ENCODE measurements at regions not wholly inside any gene's neighbourhood (a gene's known extent, or its start where the extent isn't known, plus 50 kb on each side); places are given as distances from the start of the nearest gene placed in this dataset.

DNA sequence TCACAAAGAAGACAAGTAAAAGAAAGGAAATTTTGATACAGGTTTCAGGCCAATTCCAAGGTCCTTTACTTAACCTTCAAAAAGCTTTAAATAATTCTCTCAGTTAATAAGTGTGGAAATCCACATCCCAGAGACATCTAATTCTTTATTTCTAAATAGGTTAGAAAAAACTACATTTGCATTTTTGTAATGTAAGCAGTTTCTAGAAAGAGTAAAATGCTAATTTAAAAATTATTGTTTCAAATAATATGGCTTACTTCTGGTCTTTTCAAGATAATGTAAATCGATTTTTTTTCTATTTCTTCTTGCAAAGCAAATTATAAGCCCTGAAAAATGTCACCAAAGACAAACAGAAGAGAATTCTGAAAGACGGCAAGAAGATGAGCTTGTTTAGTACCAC lies 180.4 kb upstream of the HHIP start:
- H3K36me3 ChIP-seq (replicated peaks): no peaks in the 10 kb centered on the region
- no peaks in the 10 kb centered on the region for H3K9me3 ChIP-seq
- no peaks in the 10 kb centered on the region for H3K4me1 ChIP-seq
- H3K4me3 ChIP-seq: no peak overlapping the region
- no peaks in the 10 kb centered on the region; the same call in 1 of the 2 replicates for H3K27me3 ChIP-seq (ENCODE audit: low read depth)
- in situ Hi-C loops (cut with MboI; ENCODE audit: low sequenced_read_pairs): no loop called here
- DNase-seq (ENCODE audit: low spot score in 2 of 2): no peak

- no peak for DNase-seq (ENCODE audit: low spot score in 2 of 2)
- Histone ChIP-seq H3K27me3 (ENCODE audit: low read depth) (0 out of 2 replicates have a peak, but pooled peaks cover 2% of the 10 kb centered on the region), H3K9me3 (0 out of 2 replicates have a peak, but pooled peaks cover 2% of the 10 kb centered on the region), H3K4me1 (no peaks in the 10 kb centered on the region), H3K4me3 (no peak overlapping the region), H3K36me3 (replicated peaks) (no peaks in the 10 kb centered on the region)
- in situ Hi-C loops (cut with MboI; ENCODE audit: low sequenced_read_pairs): no loop called here
Observed at GRCh38 chr4:144480068-144480467, 165.9 kb upstream of the HHIP start.

DNA sequence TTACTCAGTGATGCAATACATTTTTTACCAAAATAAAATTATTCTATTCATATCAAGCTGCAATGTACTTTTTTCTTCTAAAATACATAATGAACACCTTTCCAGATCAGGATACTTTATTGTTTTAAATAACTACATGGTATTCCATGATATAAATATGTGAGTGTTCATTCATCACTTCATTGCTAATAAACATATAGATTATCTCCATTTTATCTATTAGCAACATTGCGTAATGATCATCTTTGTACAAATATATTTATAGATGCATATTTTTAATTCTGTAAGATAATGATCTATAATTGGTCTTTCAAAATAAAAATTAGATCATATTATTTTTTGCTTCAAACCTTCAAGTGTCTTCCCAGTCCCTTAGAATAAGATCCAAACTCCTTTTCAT lies 156.1 kb upstream of the HHIP start:
- no peak overlapping the region for H3K4me3 ChIP-seq
- H3K4me1 ChIP-seq: peaks cover 10% of the 10 kb centered on the region
- DNase-seq (ENCODE audit: low spot score in 2 of 2): no peak
- in situ Hi-C loops (cut with MboI; ENCODE audit: low sequenced_read_pairs): no loop called here
- no peaks in the 10 kb centered on the region for H3K9me3 ChIP-seq
- 0 out of 2 replicates have a peak, but pooled peaks cover under 1% of the 10 kb centered on the region for H3K27me3 ChIP-seq (ENCODE audit: low read depth)
- no peaks in the 10 kb centered on the region for H3K36me3 ChIP-seq (replicated peaks)

GRCh38 chr4:144494280-144494679 lies 151.7 kb upstream of the HHIP start:
- H3K4me1 ChIP-seq: peaks cover 10% of the 10 kb centered on the region
- H3K36me3 ChIP-seq (replicated peaks): no peaks in the 10 kb centered on the region
- H3K4me3 ChIP-seq: no peak overlapping the region
- H3K27me3 ChIP-seq (ENCODE audit: low read depth): no peaks in the 10 kb centered on the region
- DNase-seq (ENCODE audit: low spot score in 2 of 2): no peak
- in situ Hi-C loops (cut with MboI; ENCODE audit: low sequenced_read_pairs): no loop called here
- H3K9me3 ChIP-seq: no peaks in the 10 kb centered on the region

DNA sequence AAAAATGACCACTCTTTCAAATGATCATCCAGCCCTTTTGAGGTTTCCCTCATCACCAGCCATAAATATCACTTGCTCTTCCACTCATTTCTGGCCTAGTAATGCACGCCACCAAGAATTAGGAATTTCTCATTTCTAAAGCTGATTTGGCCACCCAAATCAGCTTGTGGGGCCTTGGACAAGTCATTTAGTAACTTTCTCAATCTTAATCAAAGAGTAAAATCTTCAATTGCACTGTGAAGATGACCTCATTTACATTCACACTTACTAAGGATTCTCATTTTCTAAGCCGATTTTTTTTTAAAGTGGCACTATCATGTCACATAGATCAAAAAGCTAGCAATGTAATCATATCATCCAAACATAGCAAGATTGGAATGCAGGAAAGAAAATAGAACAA lies 150.0 kb upstream of the HHIP start:
- Histone ChIP-seq H3K27me3 (ENCODE audit: low read depth) (no peaks in the 10 kb centered on the region), H3K4me3 (no peak overlapping the region), H3K9me3 (no peaks in the 10 kb centered on the region), H3K4me1 (peaks cover 10% of the 10 kb centered on the region), H3K36me3 (replicated peaks) (no peaks in the 10 kb centered on the region)
- no peak for DNase-seq (ENCODE audit: low spot score in 2 of 2)
- in situ Hi-C loops (cut with MboI; ENCODE audit: low sequenced_read_pairs): no loop called here

GRCh38 chr4:144499777-144500176 lies 146.2 kb upstream of the HHIP start:
- H3K27me3 ChIP-seq (ENCODE audit: low read depth): no peaks in the 10 kb centered on the region
- in situ Hi-C loops (cut with MboI; ENCODE audit: low sequenced_read_pairs): no loop called here
- no peaks in the 10 kb centered on the region for H3K36me3 ChIP-seq (replicated peaks)
- DNase-seq (ENCODE audit: low spot score in 2 of 2): no peak
- no peaks in the 10 kb centered on the region for H3K4me1 ChIP-seq
- no peak overlapping the region for H3K4me3 ChIP-seq
- H3K9me3 ChIP-seq: no peaks in the 10 kb centered on the region

GRCh38 chr4:144501231-144501780 lies 144.7 kb upstream of the HHIP start:
- in situ Hi-C loops (cut with MboI; ENCODE audit: low sequenced_read_pairs): no loop called here
- Histone ChIP-seq H3K36me3 (replicated peaks) (no peaks in the 10 kb centered on the region), H3K9me3 (no peaks in the 10 kb centered on the region), H3K4me3 (no peak overlapping the region), H3K4me1 (no peaks in the 10 kb centered on the region), H3K27me3 (ENCODE audit: low read depth) (no peaks in the 10 kb centered on the region)
- DNase-seq (ENCODE audit: low spot score in 2 of 2): no peak

GRCh38 chr4:144504883-144505282 lies 141.1 kb upstream of the HHIP start:
- H3K4me3 ChIP-seq: no peak overlapping the region
- no peaks in the 10 kb centered on the region for H3K27me3 ChIP-seq (ENCODE audit: low read depth)
- no peaks in the 10 kb centered on the region for H3K4me1 ChIP-seq
- in situ Hi-C loops (cut with MboI; ENCODE audit: low sequenced_read_pairs): no loop called here
- H3K36me3 ChIP-seq (replicated peaks): no peaks in the 10 kb centered on the region
- H3K9me3 ChIP-seq: no peaks in the 10 kb centered on the region
- no peak for DNase-seq (ENCODE audit: low spot score in 2 of 2)

- no peaks in the 10 kb centered on the region for H3K36me3 ChIP-seq (replicated peaks)
- no peaks in the 10 kb centered on the region for H3K27me3 ChIP-seq (ENCODE audit: low read depth)
- H3K9me3 ChIP-seq: no peaks in the 10 kb centered on the region
- no peak for DNase-seq (ENCODE audit: low spot score in 2 of 2)
- no peak overlapping the region for H3K4me3 ChIP-seq
- no peaks in the 10 kb centered on the region for H3K4me1 ChIP-seq
- in situ Hi-C loops (cut with MboI; ENCODE audit: low sequenced_read_pairs): no loop called here
Observed at GRCh38 chr4:144507311-144508101, 138.4 kb upstream of the HHIP start.

GRCh38 chr4:144509088-144510015 lies 136.6 kb upstream of the HHIP start:
- H3K9me3 ChIP-seq: no peaks in the 10 kb centered on the region
- no peaks in the 10 kb centered on the region for H3K4me1 ChIP-seq
- in situ Hi-C loops (cut with MboI; ENCODE audit: low sequenced_read_pairs): no loop called here
- no peak for DNase-seq (ENCODE audit: low spot score in 2 of 2)
- H3K36me3 ChIP-seq (replicated peaks): no peaks in the 10 kb centered on the region
- H3K4me3 ChIP-seq: no peak overlapping the region
- no peaks in the 10 kb centered on the region; the same call in 1 of the 2 replicates for H3K27me3 ChIP-seq (ENCODE audit: low read depth)

DNA sequence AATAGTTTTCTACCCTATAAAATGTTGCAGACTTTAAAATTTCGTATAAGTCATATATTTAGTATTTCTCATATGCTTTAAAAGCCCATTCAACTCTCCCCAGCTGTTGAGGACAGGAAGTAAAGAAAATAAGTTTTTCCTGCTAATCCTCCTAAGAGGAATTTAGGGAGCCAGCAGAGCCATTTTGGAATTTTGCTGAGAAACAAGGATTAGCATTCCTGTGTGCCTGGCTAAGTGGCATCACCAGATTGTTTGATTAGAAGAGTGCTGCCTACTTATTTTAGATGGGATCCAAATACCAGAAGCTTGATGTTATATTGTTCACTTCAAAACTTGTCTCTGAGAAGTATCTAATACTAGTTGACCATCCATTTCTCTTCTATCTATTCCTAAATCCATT lies 131.2 kb upstream of the HHIP start:
- no peaks in the 10 kb centered on the region; the same call in 1 of the 2 replicates for H3K27me3 ChIP-seq (ENCODE audit: low read depth)
- H3K36me3 ChIP-seq (replicated peaks): no peaks in the 10 kb centered on the region
- H3K9me3 ChIP-seq: no peaks in the 10 kb centered on the region
- no peak for DNase-seq (ENCODE audit: low spot score in 2 of 2)
- H3K4me1 ChIP-seq: no peaks in the 10 kb centered on the region
- in situ Hi-C loops (cut with MboI; ENCODE audit: low sequenced_read_pairs): no loop called here
- H3K4me3 ChIP-seq: no peak overlapping the region

DNA sequence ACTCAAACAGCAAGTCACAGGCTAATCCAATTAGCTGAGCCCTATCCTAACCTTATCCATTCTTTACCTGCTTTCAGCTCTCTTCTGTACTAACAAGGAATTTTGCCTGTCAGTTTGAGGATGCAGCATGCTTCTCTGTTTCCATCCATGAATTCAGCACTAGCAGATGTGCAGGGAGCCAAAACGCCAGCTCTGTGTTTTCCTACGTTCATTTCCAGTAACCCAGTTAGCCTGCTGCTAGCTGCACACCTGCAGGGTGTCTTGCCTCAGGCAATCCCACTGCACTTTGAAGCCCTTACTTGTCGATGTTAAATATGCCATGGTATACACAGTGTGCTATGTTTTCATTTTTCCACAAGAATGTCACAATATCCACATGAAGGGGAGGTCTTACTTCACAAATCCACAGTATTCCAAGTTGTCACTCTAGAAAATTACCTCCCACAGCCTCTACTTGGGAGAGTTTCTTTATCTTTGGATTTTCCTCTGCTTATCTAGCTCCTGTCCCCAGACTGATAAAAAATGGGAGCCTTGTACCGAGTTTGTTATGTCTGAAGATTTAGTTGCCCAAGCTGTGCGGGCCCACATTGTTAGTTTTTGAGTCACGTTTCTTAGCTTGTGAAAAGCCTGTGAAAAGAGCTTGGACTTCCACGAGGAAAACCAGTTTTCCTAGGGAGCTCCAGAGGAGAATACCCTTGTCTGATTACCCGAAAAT lies 127.6 kb upstream of the HHIP start:
- Histone ChIP-seq H3K27me3 (ENCODE audit: low read depth) (no peaks in the 10 kb centered on the region; the same call in none of the 2 replicates), H3K36me3 (replicated peaks) (no peaks in the 10 kb centered on the region), H3K9me3 (no peaks in the 10 kb centered on the region), H3K4me3 (no peak overlapping the region), H3K4me1 (no peaks in the 10 kb centered on the region)
- in situ Hi-C loops (cut with MboI; ENCODE audit: low sequenced_read_pairs): no loop called here
- no peak for DNase-seq (ENCODE audit: low spot score in 2 of 2)

- Histone ChIP-seq H3K4me3 (no peak overlapping the region), H3K9me3 (0 out of 2 replicates have a peak, but pooled peaks cover 2% of the 10 kb centered on the region), H3K36me3 (replicated peaks) (no peaks in the 10 kb centered on the region), H3K27me3 (ENCODE audit: low read depth) (peaks cover 8% of the 10 kb centered on the region; the same call in 1 of the 2 replicates), H3K4me1 (no peaks in the 10 kb centered on the region)
- DNase-seq (ENCODE audit: low spot score in 2 of 2): no peak
- in situ Hi-C loops (cut with MboI; ENCODE audit: low sequenced_read_pairs): no loop called here
Observed at GRCh38 chr4:144531841-144532240, 114.1 kb upstream of the HHIP start.

Measured in HAP-1 (cell line).